ENCODE measurements at regions not wholly inside any gene's neighbourhood (a gene's known extent, or its start where the extent isn't known, plus 50 kb on each side); places are given as distances from the start of the nearest gene placed in this dataset.

DNA sequence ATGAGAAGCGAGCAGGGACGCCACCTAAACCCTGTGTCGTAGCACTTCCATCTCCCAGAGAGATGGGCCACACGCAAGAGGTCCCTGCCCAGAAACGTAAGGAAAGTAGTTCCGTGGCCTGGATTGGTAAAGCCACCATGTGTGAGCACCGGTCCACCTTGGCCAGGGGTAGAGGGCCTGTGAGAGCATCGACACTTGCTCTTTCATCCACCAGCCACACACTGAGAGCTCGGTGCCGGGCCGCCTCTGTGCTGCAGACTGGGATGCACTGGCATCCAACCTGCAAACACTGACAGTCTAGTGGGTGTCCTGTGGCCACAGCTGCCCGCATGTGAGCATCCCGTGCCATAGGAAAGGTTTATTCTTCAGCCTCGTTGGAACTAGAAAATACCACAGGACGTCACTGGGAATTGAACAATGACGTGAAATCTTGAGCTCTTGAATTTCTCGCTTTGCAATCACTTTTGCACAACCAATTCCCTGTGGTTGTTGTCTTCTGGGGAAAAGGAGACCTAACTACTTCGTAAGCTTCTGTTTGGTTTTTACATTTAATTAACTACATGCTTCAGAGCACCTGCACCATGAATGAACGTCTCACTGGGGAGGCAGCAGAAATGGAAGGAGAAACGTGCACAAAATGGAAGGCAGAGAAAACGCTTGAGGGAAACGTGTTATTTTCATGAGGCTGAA, 212.0 kb upstream of the RAB6C start:
- Histone ChIP-seq H3K27me3 (ENCODE audit: insufficient read depth, low read length) (no peaks in the 10 kb centered on the region), H3K4me1 (ENCODE audit: insufficient read depth, low read length) (no peaks in the 10 kb centered on the region), H3K4me3 (ENCODE audit: low read length) (no peak overlapping the region), H3K9me3 (ENCODE audit: low read depth, low read length) (no peaks in the 10 kb centered on the region)

- H3K4me1 ChIP-seq (ENCODE audit: insufficient read depth, low read length): no peaks in the 10 kb centered on the region
- no peak overlapping the region for H3K4me3 ChIP-seq (ENCODE audit: low read length)
- no peaks in the 10 kb centered on the region for H3K27me3 ChIP-seq (ENCODE audit: insufficient read depth, low read length)
- H3K9me3 ChIP-seq (ENCODE audit: low read depth, low read length): no peaks in the 10 kb centered on the region
Observed at GRCh38 chr2:129768036-129768386, 211.5 kb upstream of the RAB6C start.

DNA sequence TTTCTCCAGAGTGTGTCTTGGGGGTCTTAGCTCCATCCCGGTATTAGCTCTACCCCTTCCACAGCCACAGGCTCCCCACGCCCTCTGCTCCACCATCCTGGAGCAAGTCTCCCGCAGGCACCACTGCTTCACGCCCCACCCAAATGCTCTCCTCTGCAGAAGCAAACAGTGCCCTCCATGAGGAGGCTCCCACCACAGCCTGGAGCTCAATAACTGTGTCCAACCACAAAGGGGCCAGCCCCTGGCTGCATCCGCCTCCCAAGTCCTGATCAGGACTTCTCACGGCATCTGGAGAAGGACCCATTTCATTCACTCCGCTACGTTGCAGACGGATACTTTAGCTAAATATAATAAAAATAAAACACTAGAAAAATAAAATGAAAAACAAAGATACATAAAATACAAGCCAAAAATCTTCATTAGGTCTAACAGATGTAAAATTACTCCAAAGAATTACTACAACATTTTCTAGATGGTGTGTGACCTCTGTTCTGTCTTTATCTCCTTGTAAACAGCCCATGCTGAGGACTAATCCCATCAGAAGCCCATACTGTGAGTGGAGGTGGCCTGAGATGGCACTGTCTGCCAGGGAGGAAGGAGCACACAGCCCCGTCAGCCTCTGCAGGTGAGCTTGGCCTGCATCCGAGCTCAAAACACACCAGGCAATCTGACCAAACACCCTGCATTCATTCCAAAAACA, 210.8 kb upstream of the RAB6C start:
- H3K4me3 ChIP-seq (ENCODE audit: low read length): no peak overlapping the region
- H3K4me1 ChIP-seq (ENCODE audit: insufficient read depth, low read length): no peaks in the 10 kb centered on the region
- no peaks in the 10 kb centered on the region for H3K27me3 ChIP-seq (ENCODE audit: insufficient read depth, low read length)
- no peaks in the 10 kb centered on the region for H3K9me3 ChIP-seq (ENCODE audit: low read depth, low read length)

DNA sequence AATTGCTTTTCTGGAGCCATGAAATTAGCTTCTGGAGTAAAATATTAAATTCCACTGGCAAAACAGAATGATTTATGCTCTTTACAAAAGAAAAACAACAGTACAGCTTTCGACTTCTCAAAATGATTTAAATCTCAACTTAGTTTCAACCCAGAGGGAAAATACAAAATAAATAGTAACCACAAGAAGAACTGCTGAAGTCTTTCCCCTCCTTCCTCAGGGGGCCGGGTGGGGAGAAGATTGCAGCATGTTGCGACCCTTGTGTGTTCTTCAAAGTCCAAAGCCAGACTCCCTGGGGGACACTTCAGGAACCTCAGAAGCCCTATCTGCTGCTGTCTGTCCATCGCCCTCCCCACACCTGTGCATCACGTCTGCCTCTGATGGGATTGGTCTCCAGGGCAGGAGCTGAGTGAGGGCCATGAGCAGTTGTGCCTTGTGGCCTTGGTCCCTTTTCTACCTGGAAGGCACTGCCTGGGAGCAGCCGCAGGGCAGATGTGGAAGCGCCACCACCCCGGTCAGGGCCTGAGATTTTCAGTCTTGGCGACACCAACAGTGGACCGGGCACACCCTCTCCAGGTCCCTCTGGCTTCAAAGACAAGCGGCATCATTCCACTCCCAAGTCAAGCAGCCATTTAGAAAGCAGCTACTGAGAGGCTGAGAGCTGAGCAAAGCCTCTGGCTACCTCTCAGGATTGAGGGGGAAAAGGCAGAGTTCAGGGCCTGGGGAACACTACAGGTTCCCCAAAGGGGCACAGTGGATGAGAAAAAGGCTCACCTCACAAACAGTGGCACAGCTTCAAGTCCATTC, 210.1 kb upstream of the RAB6C start:
- Histone ChIP-seq H3K27me3 (ENCODE audit: insufficient read depth, low read length) (no peaks in the 10 kb centered on the region), H3K4me1 (ENCODE audit: insufficient read depth, low read length) (no peaks in the 10 kb centered on the region), H3K9me3 (ENCODE audit: low read depth, low read length) (no peaks in the 10 kb centered on the region), H3K4me3 (ENCODE audit: low read length) (no peak overlapping the region)

- Histone ChIP-seq H3K4me1 (ENCODE audit: insufficient read depth, low read length) (no peaks in the 10 kb centered on the region), H3K9me3 (ENCODE audit: low read depth, low read length) (no peaks in the 10 kb centered on the region), H3K27me3 (ENCODE audit: insufficient read depth, low read length) (no peaks in the 10 kb centered on the region)
Observed at GRCh38 chr2:129771418-129772189, 207.9 kb upstream of the RAB6C start.

GRCh38 chr2:129772190-129772579, 207.3 kb upstream of the RAB6C start:
- Histone ChIP-seq H3K27me3 (ENCODE audit: insufficient read depth, low read length) (no peaks in the 10 kb centered on the region), H3K9me3 (ENCODE audit: low read depth, low read length) (no peaks in the 10 kb centered on the region), H3K4me1 (ENCODE audit: insufficient read depth, low read length) (no peaks in the 10 kb centered on the region), H3K4me3 (ENCODE audit: low read length) (no peak overlapping the region)

More at GRCh38 chr2:129771418-129772189, 207.9 kb upstream of the RAB6C start:
- H3K4me3 ChIP-seq (ENCODE audit: low read length): no peak overlapping the region

DNA sequence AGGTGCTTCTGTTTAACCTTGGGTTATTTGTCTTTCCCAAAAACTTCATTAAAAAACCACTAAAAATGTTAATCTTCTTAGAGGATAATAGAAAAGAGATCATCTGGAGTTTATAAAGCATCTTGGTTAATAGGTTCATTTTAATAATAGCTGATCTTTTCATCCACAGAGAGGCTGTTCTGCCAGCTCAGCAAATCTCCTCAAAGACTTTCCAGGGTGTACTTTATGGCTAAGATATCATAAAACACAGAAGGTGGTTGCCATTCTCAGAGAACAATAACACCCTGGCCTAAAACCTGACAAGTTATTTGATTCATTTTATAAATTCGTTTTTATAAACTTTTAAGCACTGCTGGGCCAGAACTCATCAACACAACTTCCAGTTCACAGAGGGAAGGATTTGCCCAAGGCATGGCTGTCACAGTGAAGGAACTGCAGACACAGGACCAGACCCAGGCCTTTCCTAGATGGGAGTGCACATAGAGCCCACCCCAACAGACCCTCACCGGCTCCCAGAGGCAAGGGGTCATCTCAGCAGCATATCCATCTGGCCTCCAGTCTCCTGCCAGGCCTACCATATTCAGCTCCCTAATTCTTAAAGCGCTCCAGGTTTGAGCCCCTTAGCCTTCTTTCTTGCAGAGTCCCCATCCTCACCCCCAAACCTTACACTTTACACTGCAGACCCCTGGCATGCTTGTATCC, 203.4 kb upstream of the RAB6C start:
- H3K4me3 ChIP-seq (ENCODE audit: low read length): no peak overlapping the region

GRCh38 chr2:129777146-129777545, 202.3 kb upstream of the RAB6C start:
- Histone ChIP-seq H3K4me1 (ENCODE audit: insufficient read depth, low read length) (no peaks in the 10 kb centered on the region), H3K4me3 (ENCODE audit: low read length) (no peak overlapping the region), H3K9me3 (ENCODE audit: low read depth, low read length) (no peaks in the 10 kb centered on the region), H3K27me3 (ENCODE audit: insufficient read depth, low read length) (no peaks in the 10 kb centered on the region)

More for the DNA sequence above, 203.4 kb upstream of the RAB6C start:
- Histone ChIP-seq H3K27me3 (ENCODE audit: insufficient read depth, low read length) (no peaks in the 10 kb centered on the region), H3K9me3 (ENCODE audit: low read depth, low read length) (no peaks in the 10 kb centered on the region), H3K4me1 (ENCODE audit: insufficient read depth, low read length) (no peaks in the 10 kb centered on the region)

DNA sequence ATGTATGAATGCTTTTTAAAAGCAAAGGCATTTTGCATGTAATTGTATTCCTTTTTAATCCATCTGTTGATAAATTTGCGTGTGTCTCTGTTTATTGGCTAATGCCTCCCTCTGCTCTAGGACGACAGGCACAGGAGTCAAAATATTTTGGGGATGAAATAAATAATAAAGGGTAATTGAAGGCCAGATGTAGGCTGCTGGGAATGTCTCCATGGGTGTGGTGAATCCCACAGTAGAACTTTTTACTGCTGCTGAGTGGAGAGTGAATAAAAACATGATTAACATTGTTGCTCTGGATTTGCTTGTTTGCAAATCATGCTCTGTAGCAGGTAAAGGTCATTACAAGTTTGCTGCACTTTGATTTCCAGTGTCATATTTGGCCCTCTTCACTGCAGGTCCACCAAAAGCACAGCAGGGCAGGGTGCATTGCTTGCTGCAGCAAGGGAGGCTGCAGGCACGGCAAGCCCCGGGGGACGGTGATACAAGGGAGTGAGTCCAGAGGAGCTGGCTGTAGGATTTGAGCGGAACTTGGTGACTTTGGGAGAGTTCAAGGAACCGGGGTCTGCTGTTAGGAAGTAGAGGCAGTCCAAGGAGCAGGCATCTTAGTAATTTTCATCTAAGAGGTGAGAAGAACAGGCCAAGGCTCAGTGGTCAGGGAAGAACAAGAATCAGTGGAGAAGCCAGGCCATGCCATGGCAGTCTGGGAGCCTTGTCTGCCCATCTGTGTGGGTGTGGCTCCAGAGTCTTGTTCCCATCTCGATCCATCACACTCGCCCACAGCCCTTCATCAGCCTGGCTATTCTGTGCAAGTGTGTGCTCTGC, 201.5 kb upstream of the RAB6C start:
- Histone ChIP-seq H3K9me3 (ENCODE audit: low read depth, low read length) (no peaks in the 10 kb centered on the region), H3K27me3 (ENCODE audit: insufficient read depth, low read length) (no peaks in the 10 kb centered on the region), H3K4me3 (ENCODE audit: low read length) (no peak overlapping the region), H3K4me1 (ENCODE audit: insufficient read depth, low read length) (no peaks in the 10 kb centered on the region)

DNA sequence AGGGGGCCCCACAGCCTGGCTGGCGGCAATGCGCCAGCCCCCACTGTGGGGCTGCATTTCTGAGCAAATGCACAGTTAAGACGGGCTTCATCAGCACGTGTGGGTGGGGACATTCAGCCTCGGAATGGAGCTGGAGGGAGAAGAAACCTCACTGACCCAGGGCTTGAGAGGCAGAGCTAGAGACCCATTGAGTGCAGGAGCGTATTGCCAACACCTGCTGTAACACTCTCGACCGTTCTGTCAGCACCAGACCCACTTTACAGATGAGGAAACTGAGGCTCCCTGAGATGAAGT, 200.9 kb upstream of the RAB6C start:
- H3K4me1 ChIP-seq (ENCODE audit: insufficient read depth, low read length): no peaks in the 10 kb centered on the region
- no peaks in the 10 kb centered on the region for H3K9me3 ChIP-seq (ENCODE audit: low read depth, low read length)
- no peaks in the 10 kb centered on the region for H3K27me3 ChIP-seq (ENCODE audit: insufficient read depth, low read length)
- H3K4me3 ChIP-seq (ENCODE audit: low read length): no peak overlapping the region

DNA sequence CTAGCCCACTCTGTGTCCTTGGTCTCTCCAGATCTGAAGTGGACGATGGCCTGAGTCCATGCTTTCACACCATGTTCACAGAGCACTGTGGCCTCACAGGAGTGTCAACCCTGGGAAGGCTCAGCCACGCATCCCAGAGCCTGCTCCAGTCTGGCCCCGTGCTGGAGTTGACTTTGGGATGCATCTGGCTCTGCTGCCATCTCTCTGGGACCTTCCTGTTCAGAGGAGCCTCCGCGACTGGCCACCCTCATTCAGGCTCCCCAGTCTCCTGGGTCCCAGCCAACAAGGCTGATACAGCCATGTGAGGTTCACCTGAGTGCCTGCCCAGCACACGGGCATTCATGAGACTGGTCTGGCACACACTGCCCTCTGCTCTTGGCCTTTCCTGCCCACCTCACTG, 199.7 kb upstream of the RAB6C start:
- Histone ChIP-seq H3K4me1 (ENCODE audit: insufficient read depth, low read length) (no peaks in the 10 kb centered on the region), H3K27me3 (ENCODE audit: insufficient read depth, low read length) (no peaks in the 10 kb centered on the region), H3K9me3 (ENCODE audit: low read depth, low read length) (no peaks in the 10 kb centered on the region), H3K4me3 (ENCODE audit: low read length) (no peak overlapping the region)

- H3K4me3 ChIP-seq (ENCODE audit: low read length): no peak overlapping the region
- H3K9me3 ChIP-seq (ENCODE audit: low read depth, low read length): no peaks in the 10 kb centered on the region
- H3K27me3 ChIP-seq (ENCODE audit: insufficient read depth, low read length): no peaks in the 10 kb centered on the region
Observed at GRCh38 chr2:129780316-129781270, 198.9 kb upstream of the RAB6C start.

More at GRCh38 chr2:129780316-129781270, 198.9 kb upstream of the RAB6C start:
- no peaks in the 10 kb centered on the region for H3K4me1 ChIP-seq (ENCODE audit: insufficient read depth, low read length)

Measured in mononuclear cell (primary cell).